SK-N-SH (cell line): ENCODE measurements at regions not wholly inside any gene's neighbourhood (a gene's known extent, or its start where the extent isn't known, plus 50 kb on each side); places are given as distances from the start of the nearest gene placed in this dataset.

Source experiments
- CTCF ChIA-PET: fragments of 300-600, 350-600 bp; formaldehyde crosslinking; extraction: SDS; loops from one replicate; lab custom pipeline; 2021; lab: Yijun Ruan, JAX
- POLR2A ChIA-PET: fragments of 350-600 bp; sonication (Branson Sonifier 250); formaldehyde crosslinking; extraction: SDS; loops from one replicate; lab custom pipeline; 2020; ENCODE audit warnings: antibody characterized with exemption, inconsistent platforms; lab: Yijun Ruan, JAX
- DNase-seq: peaks from one replicate; pipeline ENCODE4 v3.0.0; 2012
- H2AFZ ChIP-seq: fragments of 200-600 bp; sonication (generic); 2 replicates; pipeline ENCODE4 v1.8.1; 2016; ENCODE audit warnings: antibody characterized with exemption, mild to moderate bottlenecking, low read depth
- H3F3A ChIP-seq: fragments of 200-600 bp; sonication (generic); replicated peaks from 2 replicates; pipeline ENCODE3; 2016; ENCODE audit warnings: antibody characterized with exemption, mild to moderate bottlenecking; ENCODE audit not compliant: insufficient read depth
- H3K27ac ChIP-seq, 2 experiments: fragments of 200-500 bp in 1 of 2; fragments of 200-600 bp in 1 of 2; sonication (Bioruptor generic) in 1 of 2; sonication (generic), shearing (Covaris generic) in 1 of 2; 2 replicates each; pipeline versions ENCODE4 v1.5.1 to v1.6.1; 2014 to 2016; ENCODE audit warnings: low read depth in 2 of 2, inconsistent platforms in 1 of 2, low read length in 1 of 2, mild to moderate bottlenecking in 1 of 2, mixed read lengths in 1 of 2
- H3K27me3 ChIP-seq: fragments of 200-600 bp; sonication (generic), shearing (Covaris generic); 2 replicates; pipeline ENCODE4 v1.6.1; 2016; ENCODE audit warnings: mixed run types; ENCODE audit not compliant: insufficient read depth
- H3K36me3 ChIP-seq, 2 experiments: fragments of 200-500 bp in 1 of 2; fragments of 200-600 bp in 1 of 2; sonication (Bioruptor generic) in 1 of 2; sonication (generic) in 1 of 2; replicated peaks in 1 of 2; 2 replicates each; pipeline versions ENCODE3 to v1.5.1; 2014 to 2016; ENCODE audit warnings: low read length in 1 of 2, mild to moderate bottlenecking in 1 of 2; ENCODE audit not compliant: insufficient read depth in 2 of 2, control insufficient read depth in 1 of 2
- H3K4me1 ChIP-seq, 2 experiments: fragments of 200-500 bp in 1 of 2; fragments of 200-600 bp in 1 of 2; sonication (Bioruptor generic) in 1 of 2; sonication (generic), shearing (Covaris generic) in 1 of 2; 2 replicates each; pipeline versions ENCODE4 v1.5.1 to v1.6.1; 2014 to 2016; ENCODE audit warnings: low read depth in 1 of 2, low read length in 1 of 2, mixed run types in 1 of 2; ENCODE audit not compliant: insufficient read depth in 2 of 2, control insufficient read depth in 1 of 2
- H3K4me2 ChIP-seq: fragments of 200-600 bp; sonication (generic), shearing (Covaris generic); 2 replicates; pipeline ENCODE4 v1.6.1; 2017; ENCODE audit warnings: mixed run types
- H3K4me3 ChIP-seq, 2 experiments: fragments of 200-500 bp in 1 of 2; fragments of 200-600 bp in 1 of 2; sonication (Bioruptor generic) in 1 of 2; sonication (generic), shearing (Covaris generic) in 1 of 2; 2 replicates each; pipeline versions ENCODE4 v1.5.1 to v1.8.1; 2014 to 2016; ENCODE audit warnings: low read depth in 2 of 2, inconsistent platforms in 1 of 2, low read length in 1 of 2, mild to moderate bottlenecking in 1 of 2, mixed read lengths in 1 of 2, moderate library complexity in 1 of 2
- H3K79me2 ChIP-seq: fragments of 200-600 bp; sonication (generic); 2 replicates; pipeline ENCODE4 v1.8.1; 2017; ENCODE audit warnings: mild to moderate bottlenecking; ENCODE audit not compliant: insufficient read depth
- H3K9ac ChIP-seq: fragments of 200-600 bp; sonication (generic); 2 replicates; pipeline ENCODE4 v1.6.1; 2017; ENCODE audit warnings: mixed run types
- H3K9me2 ChIP-seq: fragments of 200-600 bp; sonication (generic); 2 replicates; pipeline ENCODE4 v1.6.1; 2017; ENCODE audit warnings: mixed run types
- H3K9me3 ChIP-seq: fragments of 200-600 bp; sonication (generic); 2 replicates; pipeline ENCODE4 v1.6.1; 2017; ENCODE audit warnings: mixed run types, mild to moderate bottlenecking, moderate library complexity
- H4K20me1 ChIP-seq: fragments of 200-600 bp; sonication (generic); 2 replicates; pipeline ENCODE4 v1.6.1; 2017; ENCODE audit warnings: mild to moderate bottlenecking, mixed run types; ENCODE audit not compliant: insufficient read depth
- ELF1 ChIP-seq: IDR thresholded peaks from 2 replicates; pipeline ENCODE4 v1.4.0; 2012
- EP300 ChIP-seq, 2 experiments: IDR thresholded peaks; 2 replicates each; pipeline versions ENCODE4 v1.4.0 to v1.6.1; 2012; ENCODE audit warnings: borderline replicate concordance in 1 of 2, low read depth in 1 of 2, low read length in 1 of 2
- FOSL2 ChIP-seq: IDR thresholded peaks from 2 replicates; pipeline ENCODE4 v1.4.0; 2012; ENCODE audit warnings: low read depth, mild to moderate bottlenecking, moderate library complexity, borderline replicate concordance
- FOXJ3 ChIP-seq: sonication (generic); formaldehyde crosslinking; IDR thresholded peaks from 2 replicates; pipeline ENCODE4 v1.5.1; 2020; ENCODE audit warnings: mild to moderate bottlenecking, missing genetic modification reagents
- FOXM1 ChIP-seq: IDR thresholded peaks from 2 replicates; pipeline ENCODE4 v1.4.0; 2012; ENCODE audit warnings: low read depth, mild to moderate bottlenecking
- GATA2 ChIP-seq: sonication (generic); formaldehyde crosslinking; IDR thresholded peaks from 2 replicates; pipeline ENCODE4 v1.5.0; 2020; ENCODE audit warnings: mild to moderate bottlenecking, missing genetic modification reagents
- JUND ChIP-seq: IDR thresholded peaks from 2 replicates; pipeline ENCODE4 v1.4.0; 2012
- MXI1 ChIP-seq: IDR thresholded peaks from 2 replicates; pipeline ENCODE4 v1.6.1; 2012; ENCODE audit warnings: mild to moderate bottlenecking, low read depth, low read length, improper control_type of control experiment
- NFIC ChIP-seq: IDR thresholded peaks from 2 replicates; pipeline ENCODE4 v1.4.0; 2012; ENCODE audit warnings: borderline replicate concordance
- NRF1 ChIP-seq: IDR thresholded peaks from 2 replicates; pipeline ENCODE4 v1.6.1; 2012; ENCODE audit warnings: low read depth, mild to moderate bottlenecking, low read length
- PBX3 ChIP-seq: IDR thresholded peaks from 2 replicates; pipeline ENCODE4; 2012
- POLR2AphosphoS5 ChIP-seq: IDR thresholded peaks from 2 replicates; pipeline ENCODE4 v1.6.1; 2012; ENCODE audit warnings: low read depth, low read length
- RAD21 ChIP-seq: IDR thresholded peaks from 2 replicates; pipeline ENCODE4 v1.6.1; 2012; ENCODE audit warnings: mild to moderate bottlenecking, low read length
- RCOR1 ChIP-seq: fragments of 150-350 bp; IDR thresholded peaks from 2 replicates; pipeline ENCODE4 v1.6.1; 2017; ENCODE audit warnings: antibody characterized with exemption, low read length
- REST ChIP-seq: IDR thresholded peaks from 2 replicates; pipeline ENCODE4 v1.6.1; 2012; ENCODE audit warnings: mild to moderate bottlenecking, low read depth, low read length, moderate library complexity
- SMC3 ChIP-seq: IDR thresholded peaks from 2 replicates; pipeline ENCODE4 v1.6.1; 2012; ENCODE audit warnings: low read depth, low read length, improper control_type of control experiment
- TAF1 ChIP-seq: IDR thresholded peaks from 2 replicates; pipeline ENCODE4 v1.6.1; 2012; ENCODE audit warnings: low read depth, mild to moderate bottlenecking, low read length, moderate library complexity, borderline replicate concordance
- TEAD4 ChIP-seq: IDR thresholded peaks from 2 replicates; pipeline ENCODE4 v1.4.0; 2012; ENCODE audit warnings: mild to moderate bottlenecking, borderline replicate concordance; ENCODE audit not compliant: insufficient read depth
- USF2 ChIP-seq: fragments of 150-350 bp; IDR thresholded peaks from 2 replicates; pipeline ENCODE4 v1.6.1; 2017; ENCODE audit warnings: antibody characterized with exemption, low read length, low read depth, borderline replicate concordance
- WGBS: methylation state at CpG from one replicate; pipeline ENCODE4 v1.1.6; 2017; ENCODE audit warnings: low lambda C conversion rate; 5-methylcytosine and 5-hydroxymethylcytosine counted together
- TF ChIP-seq, protein P1 (sequence below): fragments of 150-350 bp; IDR thresholded peaks from 2 replicates; pipeline ENCODE4 v1.6.1; 2016; ENCODE audit warnings: mild to moderate bottlenecking, low read depth, low read length
- TF ChIP-seq, protein P2 (sequence below): IDR thresholded peaks from 2 replicates; pipeline ENCODE4 v1.4.0; 2012; ENCODE audit warnings: low read depth

DNA sequence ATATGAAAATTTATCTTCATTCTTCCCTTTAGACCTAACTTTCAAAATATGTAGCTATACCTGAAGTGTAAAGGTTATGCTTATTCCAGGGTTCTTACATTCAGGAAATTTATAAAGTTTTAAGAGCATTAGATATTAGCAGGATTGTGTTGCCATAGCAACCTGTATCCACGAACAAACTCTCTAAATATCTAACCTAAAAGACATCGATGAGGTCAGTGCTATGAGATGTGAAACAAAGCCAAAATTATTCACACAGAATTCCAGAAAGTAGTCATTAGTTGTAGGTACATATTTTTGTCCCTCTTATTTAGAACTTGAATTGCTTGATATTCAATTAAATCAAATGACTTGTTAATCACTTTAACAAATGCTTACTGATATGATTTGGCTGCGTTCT lies 705.3 kb downstream of the SOCS6 start:
- Histone ChIP-seq H3K9ac (peak overlapping the region; percentile 25; the same call in 1 of the 2 replicates), H2AFZ (no peak overlapping the region), H4K20me1 (no peaks in the 10 kb centered on the region)
- ChIA-PET POLR2A (no interaction called here), CTCF (no interaction called here)
- 50% methylated on average over 3 of the region's 3 CpGs for WGBS
- no peak for DNase-seq
- TF ChIP-seq TEAD4: no peak
- no peak for TF ChIP-seq MXI1
- TF ChIP-seq FOSL2: peak; percentile 28; the same call in 1 of the 2 replicates
- TF ChIP-seq NFIC: peak; percentile 8; the same call in 1 of the 2 replicates
- TF ChIP-seq FOXJ3 (CRISPR knock-in tag): no peak
- no peak for TF ChIP-seq USF2
- TF ChIP-seq, all 33 proteins: peak for 2
- no peaks in the 10 kb centered on the region for H3K27me3 ChIP-seq
- peaks cover 0 to 28% of the 10 kb centered on the region in 2 experiments; a peak in 3 of 4 replicates for H3K4me1 ChIP-seq
- no peaks in the 10 kb centered on the region for H3K9me3 ChIP-seq
- no peaks in the 10 kb centered on the region for H3K79me2 ChIP-seq
- no peak overlapping the region for H3K4me2 ChIP-seq
- no peaks in the 10 kb centered on the region for H3K9me2 ChIP-seq
- H3K4me3 ChIP-seq: no peak overlapping the region
- peaks cover 25% of the 10 kb centered on the region for H3F3A ChIP-seq
- H3K36me3 ChIP-seq: no peaks in the 10 kb centered on the region
- peak overlapping the region in 1 of 2 experiments; percentile 42; a peak in 2 of 4 replicates for H3K27ac ChIP-seq

DNA sequence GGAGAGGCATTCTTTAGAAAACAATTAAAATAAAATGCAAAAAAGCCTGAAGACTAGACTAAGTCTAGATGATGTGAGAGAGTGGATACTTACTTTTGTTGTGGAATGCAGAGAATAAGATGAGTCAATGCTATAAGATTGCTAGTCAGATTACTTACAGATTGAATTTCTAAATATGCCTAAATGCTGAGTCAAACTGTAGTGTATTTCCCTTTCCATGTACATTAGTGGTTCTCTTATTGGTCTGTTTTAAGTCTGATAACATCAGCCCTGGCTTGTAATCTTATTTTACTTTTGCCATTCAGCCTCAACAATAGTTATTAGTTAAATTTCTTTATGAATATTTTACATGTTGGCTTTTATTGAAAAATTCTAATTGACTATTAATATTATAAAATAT lies 702.7 kb downstream of the SOCS6 start:
- ChIA-PET CTCF (interaction anchor here (1.2 kb wide), 1 partner anchor 201 kb away, joined by 3 read pairs; no protein-coding TSS in a partner anchor), POLR2A (no interaction called here)
- H3K4me1 ChIP-seq: peaks cover 0 to 26% of the 10 kb centered on the region in 2 experiments; a peak in 3 of 4 replicates
- H3K79me2 ChIP-seq: no peaks in the 10 kb centered on the region
- H3K9me2 ChIP-seq: no peaks in the 10 kb centered on the region
- no peaks in the 10 kb centered on the region for H3K27me3 ChIP-seq
- H4K20me1 ChIP-seq: no peaks in the 10 kb centered on the region
- H3K9ac ChIP-seq: no peak overlapping the region
- peak overlapping the region; percentile 47 to 87; a peak in 3 of 4 replicates for H3K27ac ChIP-seq
- no peak overlapping the region for H2AFZ ChIP-seq
- no peak for DNase-seq
- no peaks in the 10 kb centered on the region for H3K9me3 ChIP-seq
- H3F3A ChIP-seq: peaks cover 22% of the 10 kb centered on the region
- no peaks in the 10 kb centered on the region for H3K36me3 ChIP-seq
- H3K4me2 ChIP-seq: no peak overlapping the region
- no peak overlapping the region for H3K4me3 ChIP-seq
- TF ChIP-seq TAF1: no peak
- peak; percentile 70 for TF ChIP-seq NFIC
- TF ChIP-seq MXI1: no peak
- TF ChIP-seq, protein P1, sequence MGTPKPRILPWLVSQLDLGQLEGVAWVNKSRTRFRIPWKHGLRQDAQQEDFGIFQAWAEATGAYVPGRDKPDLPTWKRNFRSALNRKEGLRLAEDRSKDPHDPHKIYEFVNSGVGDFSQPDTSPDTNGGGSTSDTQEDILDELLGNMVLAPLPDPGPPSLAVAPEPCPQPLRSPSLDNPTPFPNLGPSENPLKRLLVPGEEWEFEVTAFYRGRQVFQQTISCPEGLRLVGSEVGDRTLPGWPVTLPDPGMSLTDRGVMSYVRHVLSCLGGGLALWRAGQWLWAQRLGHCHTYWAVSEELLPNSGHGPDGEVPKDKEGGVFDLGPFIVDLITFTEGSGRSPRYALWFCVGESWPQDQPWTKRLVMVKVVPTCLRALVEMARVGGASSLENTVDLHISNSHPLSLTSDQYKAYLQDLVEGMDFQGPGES: no peak
- TF ChIP-seq RCOR1: no peak
- no peak for TF ChIP-seq SMC3
- TF ChIP-seq TEAD4: peak; percentile 73; the same call in 1 of the 2 replicates
- no peak for TF ChIP-seq NRF1
- peak; percentile 90 for TF ChIP-seq JUND
- TF ChIP-seq ELF1: no peak
- peak; percentile 55; the same call in 1 of the 2 replicates for TF ChIP-seq PBX3
- TF ChIP-seq, protein P2, sequence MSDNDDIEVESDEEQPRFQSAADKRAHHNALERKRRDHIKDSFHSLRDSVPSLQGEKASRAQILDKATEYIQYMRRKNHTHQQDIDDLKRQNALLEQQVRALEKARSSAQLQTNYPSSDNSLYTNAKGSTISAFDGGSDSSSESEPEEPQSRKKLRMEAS: 0 out of 2 replicates have a peak, but pooled peaks have one; percentile 17
- no peak for TF ChIP-seq RAD21
- no peak for TF ChIP-seq GATA2 (CRISPR knock-in tag)
- TF ChIP-seq FOXM1: peak; percentile 63; the same call in 1 of the 2 replicates
- TF ChIP-seq REST: no peak
- TF ChIP-seq EP300 (IDR thresholded peaks at IDR 0.05; ENCODE audit: borderline replicate concordance in 1 of 2, low read depth in 1 of 2, low read length in 1 of 2): peak in 1 of 2 experiments; percentile 89; a peak in 2 of 4 replicates
- TF ChIP-seq POLR2AphosphoS5: peak; percentile 31; the same call in 1 of the 2 replicates
